Karpas-422 (cell line): ENCODE measurements at regions not wholly inside any gene's neighbourhood (a gene's known extent, or its start where the extent isn't known, plus 50 kb on each side); places are given as distances from the start of the nearest gene placed in this dataset.

ENCODE experiments used
- DNase-seq: peaks from one replicate; pipeline ENCODE4 v3.0.0-alpha.2; 2015
- H2AFZ ChIP-seq: fragments of 200-600 bp; sonication (generic); 2 replicates; pipeline ENCODE4 v1.6.1; 2014; ENCODE audit warnings: antibody characterized with exemption, low read length, mixed read lengths
- H3K27ac ChIP-seq: fragments of 200-600 bp; sonication (generic); 2 replicates; pipeline ENCODE4 v1.5.1; 2014; ENCODE audit warnings: mild to moderate bottlenecking, low read length, moderate library complexity
- H3K27me3 ChIP-seq: fragments of 200-600 bp; sonication (generic); 2 replicates; pipeline ENCODE4 v1.6.1; 2014; ENCODE audit warnings: low read length, mixed read lengths
- H3K36me3 ChIP-seq: fragments of 200-600 bp; sonication (generic); 2 replicates; pipeline ENCODE4 v1.6.1; 2014; ENCODE audit warnings: low read length, mixed read lengths; ENCODE audit not compliant: insufficient read depth
- H3K4me1 ChIP-seq: fragments of 200-600 bp; sonication (generic); 2 replicates; pipeline ENCODE4 v1.6.1; 2014; ENCODE audit warnings: mild to moderate bottlenecking, low read length, mixed read lengths
- H3K4me2 ChIP-seq: fragments of 200-600 bp; sonication (generic); 2 replicates; pipeline ENCODE4 v1.6.1; 2014; ENCODE audit warnings: low read length, low read depth, mild to moderate bottlenecking; ENCODE audit not compliant: poor library complexity, severe bottlenecking
- H3K4me3 ChIP-seq: fragments of 200-600 bp; sonication (generic); 2 replicates; pipeline ENCODE4 v1.5.1; 2014; ENCODE audit warnings: mild to moderate bottlenecking, antibody characterized with exemption, low read length, mixed read lengths
- H3K79me2 ChIP-seq: fragments of 200-600 bp; sonication (generic); 2 replicates; pipeline ENCODE4 v1.6.1; 2014; ENCODE audit warnings: mild to moderate bottlenecking, low read length, mixed read lengths
- H3K9ac ChIP-seq: fragments of 200-600 bp; sonication (generic); 2 replicates; pipeline ENCODE4 v1.6.0; 2014; ENCODE audit warnings: low read length
- H3K9me2 ChIP-seq: fragments of 200-600 bp; sonication (generic), shearing (Covaris generic); replicated peaks from 2 replicates; pipeline ENCODE4 v1.6.0; 2014; ENCODE audit warnings: mild to moderate bottlenecking, low read length, moderate library complexity; ENCODE audit not compliant: insufficient read depth
- H3K9me3 ChIP-seq: fragments of 300-700, 200-600 bp; sonication (generic); 2 replicates; pipeline ENCODE4 v1.6.1; 2014; ENCODE audit warnings: low read length, mixed read lengths
- H4K20me1 ChIP-seq: fragments of 200-600 bp; sonication (generic); 2 replicates; pipeline ENCODE4 v1.6.1; 2014; ENCODE audit warnings: mild to moderate bottlenecking, antibody characterized with exemption, low read length, low read depth; ENCODE audit not compliant: insufficient read depth

DNA sequence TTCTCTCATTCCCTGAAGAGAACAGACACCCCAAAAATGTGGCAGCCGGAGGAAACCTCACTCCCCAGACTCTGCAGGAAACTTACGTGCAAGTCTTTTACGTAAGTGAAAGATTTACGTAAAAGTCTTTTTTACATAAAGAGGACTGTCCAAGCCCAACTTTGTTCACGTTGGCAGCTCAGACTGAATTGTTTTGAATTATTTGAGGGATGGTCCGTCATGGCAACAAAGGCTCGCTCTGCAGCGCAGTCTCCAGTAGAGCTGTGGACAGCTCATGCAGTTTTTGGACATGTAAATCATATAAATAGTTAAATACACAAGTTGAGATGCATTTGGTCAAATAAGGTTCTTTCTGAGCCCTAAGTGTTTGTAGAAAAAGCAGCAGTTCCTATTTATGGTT is 394.8 kb downstream of the QKI start:
- Histone ChIP-seq H4K20me1 (no peaks in the 10 kb centered on the region), H3K9me3 (peaks cover 4% of the 10 kb centered on the region), H3K9me2 (no peaks in the 10 kb centered on the region), H3K27me3 (no peaks in the 10 kb centered on the region), H3K4me2 (no peak overlapping the region), H3K79me2 (no peaks in the 10 kb centered on the region), H2AFZ (no peak overlapping the region), H3K27ac (no peak overlapping the region), H3K4me1 (no peaks in the 10 kb centered on the region), H3K9ac (no peak overlapping the region), H3K4me3 (no peak overlapping the region), H3K36me3 (no peaks in the 10 kb centered on the region)
- DNase-seq, result no peak

DNA sequence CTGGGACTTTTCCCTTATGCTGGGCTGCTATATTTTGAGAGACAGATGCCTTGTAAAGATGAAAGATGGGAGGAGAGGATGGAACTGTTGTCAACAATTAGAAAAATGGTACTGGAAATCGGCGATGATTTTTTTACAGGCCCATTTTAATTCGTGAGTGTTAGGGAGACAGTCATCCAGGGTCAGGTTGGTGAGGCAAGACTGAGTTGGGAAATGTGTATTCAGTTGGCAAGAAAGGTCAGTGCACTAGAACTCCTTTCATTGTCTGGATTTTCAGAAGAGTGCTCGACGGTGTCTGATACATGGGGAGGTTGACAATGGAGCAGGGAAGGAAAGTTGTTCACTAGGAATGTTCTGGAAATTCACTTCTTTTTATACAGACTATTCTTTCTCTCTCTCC is 394.4 kb downstream of the QKI start:
- H3K4me1 ChIP-seq, result no peaks in the 10 kb centered on the region
- H3K9ac ChIP-seq, result no peak overlapping the region
- DNase-seq, result no peak
- peaks cover 4% of the 10 kb centered on the region for H3K9me3 ChIP-seq
- no peaks in the 10 kb centered on the region for H3K79me2 ChIP-seq
- no peak overlapping the region for H3K4me2 ChIP-seq
- H2AFZ ChIP-seq, result no peak overlapping the region
- H3K4me3 ChIP-seq, result no peak overlapping the region
- H3K36me3 ChIP-seq, result no peaks in the 10 kb centered on the region
- H3K27me3 ChIP-seq, result no peaks in the 10 kb centered on the region
- no peaks in the 10 kb centered on the region for H3K9me2 ChIP-seq
- no peak overlapping the region for H3K27ac ChIP-seq
- H4K20me1 ChIP-seq, result no peaks in the 10 kb centered on the region

DNA sequence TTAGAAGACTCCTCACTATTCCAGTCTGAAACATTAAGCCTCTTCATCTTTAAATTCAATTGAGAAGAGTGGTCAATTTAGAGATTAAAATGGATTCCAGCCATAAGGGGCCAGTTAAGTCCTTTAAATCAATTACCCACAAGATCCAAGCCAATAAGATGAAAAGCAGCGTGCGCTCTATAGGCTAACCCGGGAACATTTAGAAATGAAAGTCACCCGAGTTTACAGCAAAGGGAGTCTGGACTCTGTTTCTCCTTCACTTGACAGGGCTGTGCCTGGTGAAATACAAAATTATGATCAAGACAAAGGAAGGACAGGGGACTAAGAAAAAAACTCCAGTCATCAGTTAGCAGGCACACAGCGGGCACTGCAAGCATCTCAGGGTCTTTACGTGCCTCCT is 393.7 kb downstream of the QKI start:
- no peaks in the 10 kb centered on the region for H3K79me2 ChIP-seq
- no peaks in the 10 kb centered on the region for H4K20me1 ChIP-seq
- no peak overlapping the region for H3K4me3 ChIP-seq
- H2AFZ ChIP-seq, result no peak overlapping the region
- DNase-seq, result no peak
- no peaks in the 10 kb centered on the region for H3K9me2 ChIP-seq
- no peaks in the 10 kb centered on the region for H3K4me1 ChIP-seq
- H3K4me2 ChIP-seq, result no peak overlapping the region
- H3K9ac ChIP-seq, result no peak overlapping the region
- H3K36me3 ChIP-seq, result no peaks in the 10 kb centered on the region
- peaks cover 4% of the 10 kb centered on the region for H3K9me3 ChIP-seq
- no peaks in the 10 kb centered on the region for H3K27me3 ChIP-seq
- H3K27ac ChIP-seq, result no peak overlapping the region

DNA sequence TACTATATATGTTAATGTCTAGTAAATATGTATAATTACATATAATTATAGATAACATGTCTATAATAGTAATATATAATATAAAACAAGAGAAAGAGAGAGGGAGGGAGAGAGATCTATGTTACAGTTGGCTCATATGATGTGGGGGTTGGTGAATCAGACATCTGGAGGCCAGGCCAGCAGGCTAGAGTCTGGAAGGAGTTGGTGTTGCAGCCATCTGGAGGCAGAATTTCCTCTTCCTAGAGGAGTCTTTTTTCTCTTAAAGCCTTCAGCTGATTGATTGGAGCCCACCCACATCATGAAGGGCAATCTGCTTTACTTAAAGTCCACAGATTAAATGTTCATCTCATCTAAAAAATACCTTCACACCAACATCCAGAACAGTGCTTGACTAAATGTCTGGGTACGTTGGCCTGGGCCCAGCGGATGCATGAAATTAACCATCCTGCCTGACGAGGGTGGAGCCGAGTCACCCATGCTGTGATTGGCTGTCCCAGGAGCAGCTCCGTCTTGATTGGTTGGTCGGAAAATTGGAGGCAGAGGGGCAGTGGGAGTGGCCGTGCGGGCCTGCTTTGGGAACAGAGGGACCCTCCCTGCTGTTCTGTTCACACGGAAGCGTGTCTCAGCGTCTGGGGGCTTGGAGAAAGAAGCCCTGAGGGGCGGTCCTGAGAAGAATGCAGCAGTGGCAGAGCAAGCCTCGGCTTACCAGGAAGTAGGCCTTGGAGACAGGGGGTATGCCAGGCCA is 392.4 kb downstream of the QKI start:
- H4K20me1 ChIP-seq, result no peaks in the 10 kb centered on the region
- no peaks in the 10 kb centered on the region for H3K79me2 ChIP-seq
- no peak overlapping the region for H3K4me2 ChIP-seq
- no peaks in the 10 kb centered on the region for H3K36me3 ChIP-seq
- no peak overlapping the region for H3K27ac ChIP-seq
- no peaks in the 10 kb centered on the region for H3K4me1 ChIP-seq
- no peaks in the 10 kb centered on the region for H3K9me2 ChIP-seq
- peaks cover 4% of the 10 kb centered on the region for H3K9me3 ChIP-seq
- H3K9ac ChIP-seq, result no peak overlapping the region
- no peak overlapping the region for H2AFZ ChIP-seq
- H3K27me3 ChIP-seq, result no peaks in the 10 kb centered on the region
- no peak for DNase-seq
- no peak overlapping the region for H3K4me3 ChIP-seq

DNA sequence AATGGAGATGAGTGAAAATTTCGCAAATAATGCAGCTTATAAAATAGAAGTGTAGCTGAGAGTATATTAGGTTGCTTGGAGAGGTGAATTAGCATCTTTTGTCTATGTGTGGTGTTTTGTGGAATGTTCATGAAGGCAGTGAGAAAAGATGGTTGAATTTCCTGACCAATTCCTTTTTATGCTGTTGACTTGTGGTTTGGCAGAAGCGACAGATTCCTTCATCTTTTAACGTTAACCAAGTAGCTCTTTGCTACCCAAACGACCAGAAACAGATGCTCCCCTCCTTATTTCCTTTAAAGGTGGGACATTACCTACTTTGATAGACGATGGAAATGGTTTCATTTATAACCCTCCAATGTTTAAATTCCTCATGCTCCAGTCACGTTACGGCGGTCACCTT is 390.5 kb downstream of the QKI start:
- no peaks in the 10 kb centered on the region for H4K20me1 ChIP-seq
- no peaks in the 10 kb centered on the region for H3K36me3 ChIP-seq
- no peak overlapping the region for H3K4me2 ChIP-seq
- H2AFZ ChIP-seq, result no peak overlapping the region
- no peak overlapping the region for H3K4me3 ChIP-seq
- no peak overlapping the region for H3K27ac ChIP-seq
- no peak overlapping the region for H3K9ac ChIP-seq
- no peaks in the 10 kb centered on the region for H3K9me2 ChIP-seq
- peaks cover 4% of the 10 kb centered on the region for H3K9me3 ChIP-seq
- no peaks in the 10 kb centered on the region for H3K79me2 ChIP-seq
- DNase-seq, result no peak
- no peaks in the 10 kb centered on the region for H3K4me1 ChIP-seq
- no peaks in the 10 kb centered on the region for H3K27me3 ChIP-seq

DNA sequence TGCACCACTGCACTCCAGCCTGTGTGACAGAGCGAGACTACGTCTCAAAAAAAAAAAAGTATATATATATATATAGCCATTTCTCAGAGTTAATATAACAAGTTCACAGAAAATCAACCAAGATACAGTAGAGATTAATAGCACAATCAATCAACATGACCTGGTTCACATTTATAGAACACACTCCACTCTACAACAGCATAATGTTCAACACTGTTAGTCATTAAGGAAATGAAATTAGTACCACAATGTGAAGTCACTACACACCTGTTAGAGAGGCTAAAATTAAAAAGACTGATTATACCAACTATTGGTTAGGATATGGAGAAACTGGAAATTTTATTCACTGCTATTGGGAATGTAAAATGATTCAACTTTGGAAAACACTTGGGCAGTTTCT is 387.7 kb downstream of the QKI start:
- no peak for DNase-seq
- Histone ChIP-seq H3K9me3 (peaks cover 4% of the 10 kb centered on the region), H3K27me3 (no peaks in the 10 kb centered on the region), H3K36me3 (no peaks in the 10 kb centered on the region), H3K4me3 (no peak overlapping the region), H3K9ac (no peak overlapping the region), H4K20me1 (no peaks in the 10 kb centered on the region), H3K9me2 (no peaks in the 10 kb centered on the region), H3K4me1 (no peaks in the 10 kb centered on the region), H3K27ac (no peak overlapping the region), H3K79me2 (no peaks in the 10 kb centered on the region), H2AFZ (no peak overlapping the region), H3K4me2 (no peak overlapping the region)

DNA sequence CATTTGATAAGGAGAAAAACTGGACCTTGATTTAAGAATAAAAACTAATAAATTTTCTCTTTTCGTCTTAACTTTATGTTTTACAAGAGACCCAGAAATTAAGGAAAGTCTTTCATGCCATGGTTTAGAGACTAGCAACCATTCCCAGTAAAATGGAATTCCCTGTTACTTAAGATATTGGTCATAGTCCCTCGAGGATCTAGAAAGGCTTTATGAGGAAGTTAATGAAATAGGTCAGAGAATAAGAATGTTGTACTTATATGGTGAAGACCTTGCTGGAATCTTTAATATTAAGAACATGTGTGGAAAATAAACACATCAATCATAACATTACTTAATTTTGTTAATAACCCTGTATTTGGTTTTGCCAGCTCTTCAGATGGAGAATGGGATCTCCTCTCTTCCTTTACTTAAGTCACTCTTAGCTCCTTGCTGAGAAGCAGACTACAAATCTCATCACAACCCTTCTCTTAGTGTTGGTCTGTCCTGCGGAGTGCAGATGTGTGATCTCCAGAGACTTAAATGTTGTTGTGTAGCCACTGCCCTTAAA is 382.9 kb downstream of the QKI start:
- H3K27ac ChIP-seq, result no peak overlapping the region
- H3K9me3 ChIP-seq, result no peaks in the 10 kb centered on the region; the same call in 1 of the 2 replicates

DNA sequence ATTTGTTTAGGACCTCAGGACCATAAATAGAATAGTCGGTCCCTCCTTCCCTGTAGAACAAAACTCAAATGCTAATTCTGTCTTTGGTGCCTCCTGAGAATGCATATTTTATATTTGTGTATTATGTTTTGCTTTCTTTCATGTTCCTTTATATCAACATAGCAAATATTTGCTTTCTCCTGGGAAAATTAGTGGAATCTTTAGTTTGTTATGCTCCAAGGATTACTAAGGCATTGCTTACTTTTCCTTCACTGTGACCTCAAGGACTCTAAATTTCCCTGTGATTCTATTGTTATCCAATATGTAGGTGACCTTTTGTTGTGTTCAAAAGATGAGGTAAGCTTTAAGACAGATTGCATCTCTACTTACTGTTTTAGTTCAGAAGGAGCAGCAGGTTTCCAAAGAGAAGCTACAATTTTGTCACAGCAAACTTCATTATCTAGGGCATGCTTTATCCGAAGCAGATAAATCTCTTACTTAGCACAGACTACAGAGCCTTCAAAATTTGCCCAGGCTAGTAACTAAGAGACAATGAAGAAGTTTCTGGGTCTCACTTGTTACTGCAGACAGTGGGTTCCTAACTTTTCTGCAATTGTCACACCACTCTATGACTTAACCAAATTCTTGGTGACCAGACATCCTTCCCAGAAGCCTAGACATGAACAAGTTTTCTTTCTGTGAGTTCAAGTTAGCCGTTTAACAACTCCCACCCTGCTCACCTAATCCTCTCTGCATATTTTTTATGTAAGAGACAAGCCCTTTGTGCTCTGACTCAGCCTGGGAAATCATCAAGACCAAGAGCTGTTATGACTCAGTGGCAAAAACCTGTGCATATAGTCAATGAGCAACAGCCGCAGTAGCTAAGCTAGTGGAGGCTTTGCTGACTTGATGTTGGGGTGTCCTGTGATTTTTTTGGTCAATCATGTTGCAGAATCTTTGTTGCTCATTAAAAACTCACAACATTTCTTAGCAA is 378.8 kb downstream of the QKI start:
- Histone ChIP-seq H3K9me3 (no peaks in the 10 kb centered on the region; the same call in none of the 2 replicates), H3K9ac (no peak overlapping the region), H2AFZ (no peak overlapping the region), H3K79me2 (no peaks in the 10 kb centered on the region), H3K4me1 (no peaks in the 10 kb centered on the region), H3K4me3 (no peak overlapping the region), H3K4me2 (no peak overlapping the region), H3K27me3 (no peaks in the 10 kb centered on the region), H4K20me1 (no peaks in the 10 kb centered on the region), H3K9me2 (no peaks in the 10 kb centered on the region; the same call in 1 of the 2 replicates), H3K36me3 (no peaks in the 10 kb centered on the region), H3K27ac (no peak overlapping the region)
- DNase-seq, result no peak

More for the DNA sequence above, 382.9 kb downstream of the QKI start:
- H3K36me3 ChIP-seq, result no peaks in the 10 kb centered on the region
- H3K9me2 ChIP-seq, result no peaks in the 10 kb centered on the region
- H3K79me2 ChIP-seq, result no peaks in the 10 kb centered on the region
- no peak overlapping the region for H3K4me3 ChIP-seq
- H3K27me3 ChIP-seq, result no peaks in the 10 kb centered on the region
- no peak for DNase-seq
- H2AFZ ChIP-seq, result no peak overlapping the region
- no peaks in the 10 kb centered on the region for H3K4me1 ChIP-seq
- no peak overlapping the region for H3K9ac ChIP-seq
- H4K20me1 ChIP-seq, result no peaks in the 10 kb centered on the region
- no peak overlapping the region for H3K4me2 ChIP-seq
